ENCODE measurements at regions not wholly inside any gene's neighbourhood (a gene's known extent, or its start where the extent isn't known, plus 50 kb on each side); places are given as distances from the start of the nearest gene placed in this dataset.

- TF ChIP-seq CTCF (IDR thresholded peaks at IDR 0.05): no peak
- no peak for TF ChIP-seq POLR2A (IDR thresholded peaks at IDR 0.05; ENCODE audit: low read length)
- TF ChIP-seq REST (IDR thresholded peaks at IDR 0.05): no peak
- TF ChIP-seq, protein P1, sequence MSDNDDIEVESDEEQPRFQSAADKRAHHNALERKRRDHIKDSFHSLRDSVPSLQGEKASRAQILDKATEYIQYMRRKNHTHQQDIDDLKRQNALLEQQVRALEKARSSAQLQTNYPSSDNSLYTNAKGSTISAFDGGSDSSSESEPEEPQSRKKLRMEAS (IDR thresholded peaks at IDR 0.05): no peak
- TF ChIP-seq FOSB (CRISPR knock-in tag; IDR thresholded peaks at IDR 0.05): no peak
- TF ChIP-seq ATOH8 (CRISPR knock-in tag; IDR thresholded peaks at IDR 0.05; ENCODE audit: low read depth): no peak
- no peak for TF ChIP-seq BHLHE40 (IDR thresholded peaks at IDR 0.05; ENCODE audit: low read depth, low read length)
- TF ChIP-seq JUNB (IDR thresholded peaks at IDR 0.05): no peak
- no peak for TF ChIP-seq NFE2L2 (conservative IDR thresholded peaks at IDR 0.05; ENCODE audit: low read length)
- no peak for TF ChIP-seq CHD4 (IDR thresholded peaks at IDR 0.05; ENCODE audit: borderline replicate concordance)
- TF ChIP-seq HDAC2 (IDR thresholded peaks at IDR 0.05): no peak
- no peak for TF ChIP-seq RNF2 (IDR thresholded peaks at IDR 0.05; ENCODE audit: borderline replicate concordance, low read depth)
- no peak for TF ChIP-seq RFX5 (IDR thresholded peaks at IDR 0.05)
- no peak for TF ChIP-seq CEBPB (IDR thresholded peaks at IDR 0.05)
These were observed 351.5 kb upstream of the MAD2L1 start for GRCh38 chr4:120418146-120418545.

All from A549 (cell line).